LNCaP clone FGC (cell line): ENCODE measurements at regions not wholly inside any gene's neighbourhood (a gene's known extent, or its start where the extent isn't known, plus 50 kb on each side); places are given as distances from the start of the nearest gene placed in this dataset.
"Not testable (repeated sequence)": the region's sequence is repeated elsewhere in the genome, so short reads cannot be mapped to it uniquely, and the experiment has no call there.

Experiments
- DNase-seq: peaks from one replicate; pipeline ENCODE4 v3.0.0-alpha.2; 2011; ENCODE audit warnings: low read depth
- H3K4me3 ChIP-seq: 2 replicates; pipeline ENCODE4 v1.5.1; 2011; ENCODE audit warnings: mild to moderate bottlenecking, low read depth, low read length, control low read depth
- CTCF ChIP-seq: IDR thresholded peaks from 2 replicates; pipeline ENCODE4 v1.5.1; 2012; ENCODE audit warnings: mild to moderate bottlenecking; ENCODE audit not compliant: control insufficient read depth, insufficient read depth; ENCODE audit errors: extremely low read depth

- TF ChIP-seq CTCF, result no peak
- DNase-seq, result no peak
- no peak overlapping the region for H3K4me3 ChIP-seq
Observed at GRCh38 chr16:62805221-62805857, 769.1 kb upstream of the CDH8 start.

- H3K4me3 ChIP-seq, result no peak overlapping the region
- no peak for DNase-seq
- no peak for TF ChIP-seq CTCF
Observed at GRCh38 chr16:62794724-62795123, 758.5 kb upstream of the CDH8 start.

- not testable (repeated sequence) for DNase-seq, H3K4me3 ChIP-seq
Observed at GRCh38 chr16:62780081-62780480, 743.8 kb upstream of the CDH8 start.

GRCh38 chr16:62764572-62764971, 728.3 kb upstream of the CDH8 start:
- no peak overlapping the region for H3K4me3 ChIP-seq
- TF ChIP-seq CTCF, result no peak

GRCh38 chr16:62760398-62760797, 724.2 kb upstream of the CDH8 start:
- no peak for DNase-seq
- no peak for TF ChIP-seq CTCF
- no peak overlapping the region for H3K4me3 ChIP-seq

More at GRCh38 chr16:62764572-62764971, 728.3 kb upstream of the CDH8 start:
- no peak for DNase-seq

GRCh38 chr16:62755938-62756337, 719.7 kb upstream of the CDH8 start:
- TF ChIP-seq CTCF, result no peak
- no peak overlapping the region for H3K4me3 ChIP-seq
- no peak for DNase-seq

- no peak for DNase-seq
- H3K4me3 ChIP-seq, result no peak overlapping the region
- no peak for TF ChIP-seq CTCF
Observed at GRCh38 chr16:62752854-62753253, 716.6 kb upstream of the CDH8 start.

GRCh38 chr16:62751218-62751617, 715.0 kb upstream of the CDH8 start:
- no peak for DNase-seq
- H3K4me3 ChIP-seq, result no peak overlapping the region
- no peak for TF ChIP-seq CTCF
